Peyer's patch (tissue), 4 donors: ENCODE measurements at regions not wholly inside any gene's neighbourhood (a gene's known extent, or its start where the extent isn't known, plus 50 kb on each side); places are given as distances from the start of the nearest gene placed in this dataset.
"Not testable (repeated sequence)": the region's sequence is repeated elsewhere in the genome, so short reads cannot be mapped to it uniquely, and the experiment has no call there.

ENCODE experiments used
- DNase-seq, 3 donors: peaks; one replicate each; pipeline ENCODE4 v3.0.0-alpha.2; 2017 to 2019
- H3K27ac ChIP-seq, 4 donors: fragments of 200-600 bp; sonication (generic); one replicate each; pipeline ENCODE4 v1.5.1; 2016 to 2019
- H3K27me3 ChIP-seq, 2 donors: fragments of 200-600 bp; sonication (generic); one replicate each; pipeline ENCODE4 v1.5.1; 2019
- H3K36me3 ChIP-seq, 3 donors: fragments of 200-600 bp; sonication (generic); one replicate each; pipeline ENCODE4 v1.5.1; 2016 to 2019
- H3K4me1 ChIP-seq, 4 donors: fragments of 200-600 bp; sonication (generic); one replicate each; pipeline ENCODE4 v1.5.1; 2016 to 2019
- H3K4me3 ChIP-seq, 4 donors: fragments of 200-600 bp; sonication (generic); 1 replicate in 3 of 4; 2 replicates in 1 of 4; pipeline ENCODE4 v1.5.1; 2016 to 2019; ENCODE audit warnings: mild to moderate bottlenecking in 1 of 4
- H3K9me3 ChIP-seq, 4 donors: fragments of 200-600 bp; sonication (generic); one replicate each; pipeline ENCODE4 v1.5.1; 2016 to 2019; ENCODE audit warnings: mild to moderate bottlenecking in 1 of 4
- POLR2A ChIP-seq, 2 donors: fragments of 450-650 bp; IDR thresholded peaks; one replicate each; pipeline ENCODE4 v1.5.1; 2017; ENCODE audit warnings: antibody characterized with exemption in 2 of 2, mild to moderate bottlenecking in 2 of 2, moderate library complexity in 2 of 2
- TF ChIP-seq, protein P1 (sequence below), 6 experiments: fragments of 450-650 bp in 4 of 6; fragments of 200-600 bp in 2 of 6; sonication (generic) in 1 of 6; IDR thresholded peaks; one replicate each; pipeline ENCODE4 v1.5.1; 2017 to 2019; ENCODE audit warnings: antibody characterized with exemption in 6 of 6, mild to moderate bottlenecking in 3 of 6, moderate library complexity in 1 of 6

DNA sequence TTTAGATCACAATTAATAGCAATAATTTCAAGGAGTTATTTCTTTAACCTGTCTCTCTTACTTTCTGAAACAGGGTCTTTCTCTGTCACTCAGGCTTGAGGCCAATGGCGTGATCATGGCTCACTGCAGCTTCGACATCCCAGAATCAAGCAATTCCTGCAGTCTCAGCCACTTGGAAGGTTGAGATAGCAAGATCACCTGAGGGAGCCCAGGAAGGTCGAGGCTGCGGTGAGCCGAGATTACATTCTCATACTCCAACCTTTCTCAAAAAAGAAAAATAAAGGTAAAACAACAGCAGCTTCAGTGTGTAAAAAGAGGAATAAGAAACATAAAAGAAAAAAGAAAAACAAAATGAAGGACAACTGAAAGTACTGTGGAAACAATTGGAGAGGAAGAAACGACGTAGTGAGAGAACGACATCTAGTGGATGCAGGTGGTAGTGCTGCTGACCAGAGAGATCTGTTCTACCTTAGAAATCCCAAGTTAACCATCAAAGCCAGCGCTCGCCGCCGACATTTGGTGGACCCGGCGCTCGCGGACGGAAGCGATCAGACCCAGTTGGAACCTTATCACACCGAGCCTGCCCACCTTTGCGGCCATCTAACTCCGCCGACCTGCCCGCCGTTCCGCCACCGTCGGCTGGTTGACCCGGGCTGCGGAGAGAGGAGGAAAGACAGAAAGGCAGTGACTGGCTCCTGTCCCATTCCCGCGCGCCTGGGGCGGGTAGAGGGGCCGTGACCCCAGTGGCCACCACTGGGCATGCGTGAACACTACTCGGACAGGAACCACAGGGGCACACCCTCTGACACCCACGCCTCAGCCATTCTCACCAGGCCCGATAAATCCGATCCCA, 196.1 kb downstream of the ALG10 start:
- Histone ChIP-seq H3K4me3 (peak overlapping the region in 3 of 4 donors; percentile 28 to 42 (median 29)), H3K36me3 (no peaks in the 10 kb centered on the region), H3K9me3 (no peaks in the 10 kb centered on the region), H3K4me1 (no peaks in the 10 kb centered on the region), H3K27ac (no peak overlapping the region), H3K27me3 (no peaks in the 10 kb centered on the region)
- DNase-seq, result peak in 2 of 3 donors; percentile 36 to 74
- TF ChIP-seq POLR2A (IDR thresholded peaks at IDR 0.05), result no peak
- TF ChIP-seq, protein P1, sequence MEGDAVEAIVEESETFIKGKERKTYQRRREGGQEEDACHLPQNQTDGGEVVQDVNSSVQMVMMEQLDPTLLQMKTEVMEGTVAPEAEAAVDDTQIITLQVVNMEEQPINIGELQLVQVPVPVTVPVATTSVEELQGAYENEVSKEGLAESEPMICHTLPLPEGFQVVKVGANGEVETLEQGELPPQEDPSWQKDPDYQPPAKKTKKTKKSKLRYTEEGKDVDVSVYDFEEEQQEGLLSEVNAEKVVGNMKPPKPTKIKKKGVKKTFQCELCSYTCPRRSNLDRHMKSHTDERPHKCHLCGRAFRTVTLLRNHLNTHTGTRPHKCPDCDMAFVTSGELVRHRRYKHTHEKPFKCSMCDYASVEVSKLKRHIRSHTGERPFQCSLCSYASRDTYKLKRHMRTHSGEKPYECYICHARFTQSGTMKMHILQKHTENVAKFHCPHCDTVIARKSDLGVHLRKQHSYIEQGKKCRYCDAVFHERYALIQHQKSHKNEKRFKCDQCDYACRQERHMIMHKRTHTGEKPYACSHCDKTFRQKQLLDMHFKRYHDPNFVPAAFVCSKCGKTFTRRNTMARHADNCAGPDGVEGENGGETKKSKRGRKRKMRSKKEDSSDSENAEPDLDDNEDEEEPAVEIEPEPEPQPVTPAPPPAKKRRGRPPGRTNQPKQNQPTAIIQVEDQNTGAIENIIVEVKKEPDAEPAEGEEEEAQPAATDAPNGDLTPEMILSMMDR (IDR thresholded peaks at IDR 0.05), result peak; percentile 52 to 87 (median 65)

DNA sequence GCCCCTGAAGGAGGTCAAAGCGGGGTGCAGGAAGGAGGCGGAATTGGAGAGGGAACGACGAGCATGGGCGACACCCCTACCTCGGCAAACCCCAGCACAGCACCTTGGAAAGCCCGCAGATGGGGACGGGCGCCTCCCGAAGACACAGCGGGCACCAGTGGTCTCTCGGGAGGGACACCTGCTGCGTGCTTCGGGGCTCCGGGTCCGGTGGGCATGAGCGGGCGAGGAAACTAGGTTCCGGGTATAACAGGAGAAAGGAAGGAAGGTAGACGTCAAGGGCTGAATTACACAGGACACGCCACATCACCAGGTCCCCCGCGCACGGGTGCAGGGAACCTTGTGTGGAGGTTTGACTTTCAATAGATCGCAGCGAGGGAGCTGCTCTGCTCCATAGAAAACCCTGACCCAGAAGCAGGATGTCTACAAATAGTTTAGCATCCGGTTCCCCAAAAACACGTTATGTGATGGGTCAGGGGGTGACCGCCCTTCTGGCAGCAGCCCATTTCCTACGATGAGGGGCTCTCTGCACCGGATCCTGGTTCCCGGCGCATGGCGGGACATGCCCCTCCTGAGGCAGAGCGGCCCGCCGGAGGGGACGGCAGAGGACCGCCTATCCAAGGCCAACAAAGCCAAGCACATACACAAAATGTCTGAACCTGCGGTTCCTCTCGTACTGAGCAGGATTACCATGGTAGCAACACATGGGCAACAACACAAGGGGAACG, 196.9 kb downstream of the ALG10 start:
- TF ChIP-seq, protein P1 (IDR thresholded peaks at IDR 0.05), result no peak
- TF ChIP-seq POLR2A (IDR thresholded peaks at IDR 0.05), result no peak
- no peaks in the 10 kb centered on the region for H3K9me3 ChIP-seq
- DNase-seq, result no peak
- H3K4me1 ChIP-seq, result no peaks in the 10 kb centered on the region
- H3K27ac ChIP-seq, result no peak overlapping the region
- peak overlapping the region in 2 of 4 donors; percentile 28 to 42 for H3K4me3 ChIP-seq
- no peaks in the 10 kb centered on the region for H3K27me3 ChIP-seq
- H3K36me3 ChIP-seq, result no peaks in the 10 kb centered on the region

DNA sequence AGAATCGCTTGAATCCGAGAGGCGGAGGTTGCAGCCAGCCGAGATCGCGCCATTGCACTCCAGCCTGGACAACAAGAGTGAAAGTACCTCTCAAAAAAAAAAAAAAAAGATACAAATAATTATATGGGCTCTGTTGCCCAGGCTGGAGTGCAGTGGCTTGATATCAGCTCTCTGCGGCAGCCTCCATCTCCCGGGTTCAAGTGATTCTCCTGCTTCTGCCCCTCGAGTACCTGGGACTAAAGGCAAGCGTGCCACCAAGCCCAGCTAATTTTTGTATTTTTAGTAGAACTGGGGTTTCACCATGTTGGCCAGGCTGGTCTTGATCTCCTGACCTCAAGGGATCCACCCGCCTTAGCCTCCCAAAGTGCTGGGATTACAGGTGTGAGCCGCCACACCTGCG, 197.8 kb downstream of the ALG10 start:
- not testable (repeated sequence) for H3K36me3 ChIP-seq, DNase-seq, H3K27me3 ChIP-seq, H3K4me1 ChIP-seq, H3K9me3 ChIP-seq, H3K27ac ChIP-seq, H3K4me3 ChIP-seq

DNA sequence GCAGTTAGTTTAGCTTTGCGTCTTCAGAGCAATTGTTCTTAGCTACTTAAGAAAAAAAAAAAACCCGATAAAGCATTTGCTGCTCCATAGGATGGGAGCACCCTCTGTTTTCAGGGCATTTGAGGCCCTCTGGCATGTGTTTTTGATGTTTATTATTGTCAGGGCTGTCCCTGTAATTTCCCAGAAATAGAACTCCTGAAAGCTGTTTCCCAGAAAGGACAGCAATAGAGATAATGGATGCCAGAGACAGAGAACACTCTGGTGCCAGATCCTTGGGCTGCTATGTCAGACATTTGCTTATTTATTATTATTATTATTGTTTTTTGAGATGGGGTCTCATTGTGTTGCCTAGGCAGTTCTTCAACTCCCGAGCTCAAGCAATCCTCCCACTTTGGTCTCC, 201.3 kb downstream of the ALG10 start:
- no peak for TF ChIP-seq POLR2A (IDR thresholded peaks at IDR 0.05)
- TF ChIP-seq, protein P1 (IDR thresholded peaks at IDR 0.05), result no peak
- no peaks in the 10 kb centered on the region for H3K4me1 ChIP-seq
- H3K4me3 ChIP-seq, result no peak overlapping the region
- DNase-seq, result no peak
- no peak overlapping the region for H3K27ac ChIP-seq
- no peaks in the 10 kb centered on the region for H3K27me3 ChIP-seq
- H3K9me3 ChIP-seq, result peaks cover 0 to 3% (median 0%) of the 10 kb centered on the region in 4 donors
- H3K36me3 ChIP-seq, result no peaks in the 10 kb centered on the region

DNA sequence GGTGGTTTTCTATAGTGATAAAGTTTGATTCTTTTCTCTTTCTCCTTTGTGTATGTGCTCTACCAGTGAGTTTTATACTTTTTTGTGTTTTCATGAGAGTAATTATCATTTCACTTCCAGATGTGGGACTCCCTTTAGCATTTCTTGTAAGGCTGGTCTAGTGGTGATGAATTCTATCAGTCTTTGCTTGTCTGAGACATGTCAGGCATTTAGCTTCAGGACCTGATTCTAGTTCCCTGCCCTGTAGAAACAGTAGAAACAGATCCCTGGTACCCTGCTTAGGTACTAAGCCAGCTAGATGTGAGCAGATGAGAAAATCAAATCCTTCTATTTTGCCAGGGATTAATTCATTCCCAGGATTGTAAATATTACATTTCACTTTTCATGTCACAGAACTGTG, 203.7 kb downstream of the ALG10 start:
- H3K4me1 ChIP-seq, DNase-seq, H3K36me3 ChIP-seq, H3K27me3 ChIP-seq, H3K4me3 ChIP-seq, H3K27ac ChIP-seq, H3K9me3 ChIP-seq: not testable (repeated sequence)

DNA sequence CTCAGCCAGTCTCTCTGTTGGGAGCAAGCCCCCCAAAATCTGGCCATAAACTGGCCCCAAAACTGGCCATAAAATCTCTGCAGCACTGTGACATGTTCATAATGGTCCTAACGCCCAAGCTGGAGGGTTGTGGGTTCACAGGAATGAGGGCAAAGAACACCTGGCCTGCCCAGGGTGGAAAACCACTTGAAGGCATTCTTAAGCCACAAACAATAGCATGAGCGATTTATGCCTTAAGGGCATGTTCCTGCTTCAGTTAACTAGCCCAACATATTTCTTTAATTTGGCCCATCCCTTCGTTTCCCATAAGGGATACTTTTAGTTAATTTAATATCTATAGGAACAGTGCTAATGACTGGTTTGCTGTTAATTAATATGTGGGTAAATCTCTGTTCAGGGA, 205.8 kb downstream of the ALG10 start:
- not testable (repeated sequence) for H3K27ac ChIP-seq, H3K27me3 ChIP-seq, H3K9me3 ChIP-seq, H3K36me3 ChIP-seq, DNase-seq, H3K4me1 ChIP-seq, H3K4me3 ChIP-seq

DNA sequence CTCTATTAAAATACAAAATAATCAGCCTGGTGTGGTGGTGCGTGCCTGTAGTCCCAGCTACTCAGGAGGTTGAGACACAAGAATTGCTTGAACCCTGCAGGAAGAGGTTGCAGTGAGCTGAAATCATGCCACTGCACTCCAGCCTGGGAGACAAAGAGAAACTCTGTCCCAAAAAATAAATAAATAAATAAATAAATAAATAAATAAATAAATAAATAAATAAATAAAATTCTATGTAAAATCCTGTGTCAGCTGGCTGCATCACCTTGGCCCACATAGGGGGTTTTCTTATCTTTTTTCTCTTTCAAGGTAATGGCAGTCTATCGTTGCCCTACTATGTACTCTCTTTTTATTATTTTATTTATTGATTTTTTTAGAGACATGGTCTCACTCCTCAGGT, 206.7 kb downstream of the ALG10 start:
- DNase-seq, H3K27me3 ChIP-seq, H3K4me1 ChIP-seq, H3K9me3 ChIP-seq, H3K4me3 ChIP-seq, H3K27ac ChIP-seq, H3K36me3 ChIP-seq: not testable (repeated sequence)
